ENCODE measurements at regions not wholly inside any gene's neighbourhood (a gene's known extent, or its start where the extent isn't known, plus 50 kb on each side); places are given as distances from the start of the nearest gene placed in this dataset.

- TF ChIP-seq EZH2phosphoT487 (IDR thresholded peaks at IDR 0.05; ENCODE audit: insufficient read depth, low read depth) (no peak), EZH2 (IDR thresholded peaks at IDR 0.05; ENCODE audit: insufficient read depth, poor library complexity, severe bottlenecking) (no peak)
Observed at GRCh38 chr6:154580397-154581135, 70.1 kb upstream of the CNKSR3 start.

Measured in GM23248 (cell line).